ENCODE measurements at regions not wholly inside any gene's neighbourhood (a gene's known extent, or its start where the extent isn't known, plus 50 kb on each side); places are given as distances from the start of the nearest gene placed in this dataset.

GRCh38 chr4:96486563-96486962, 646.7 kb downstream of the PDHA2 start:
- DNase-seq (ENCODE audit: low read depth): no peak
- no peak overlapping the region for H3K4me3 ChIP-seq (ENCODE audit: low read depth, low read length)
- no peak for TF ChIP-seq CTCF (IDR thresholded peaks at IDR 0.05; ENCODE audit: control insufficient read depth, extremely low read depth, insufficient read depth)

GRCh38 chr4:96497621-96498020, 657.7 kb downstream of the PDHA2 start:
- H3K4me3 ChIP-seq (ENCODE audit: low read depth, low read length): no peak overlapping the region
- DNase-seq (ENCODE audit: low read depth): no peak
- TF ChIP-seq CTCF (IDR thresholded peaks at IDR 0.05; ENCODE audit: control insufficient read depth, extremely low read depth, insufficient read depth): no peak

GRCh38 chr4:96504386-96504785, 664.5 kb downstream of the PDHA2 start:
- TF ChIP-seq CTCF (IDR thresholded peaks at IDR 0.05; ENCODE audit: control insufficient read depth, extremely low read depth, insufficient read depth): no peak
- no peak overlapping the region for H3K4me3 ChIP-seq (ENCODE audit: low read depth, low read length)
- DNase-seq (ENCODE audit: low read depth): no peak

GRCh38 chr4:96509039-96509741, 669.3 kb downstream of the PDHA2 start:
- TF ChIP-seq CTCF (IDR thresholded peaks at IDR 0.05; ENCODE audit: control insufficient read depth, extremely low read depth, insufficient read depth): no peak
- no peak for DNase-seq (ENCODE audit: low read depth)
- H3K4me3 ChIP-seq (ENCODE audit: low read depth, low read length): no peak overlapping the region

GRCh38 chr4:96519291-96519690, 679.4 kb downstream of the PDHA2 start:
- DNase-seq (ENCODE audit: low read depth): no peak
- no peak for TF ChIP-seq CTCF (IDR thresholded peaks at IDR 0.05; ENCODE audit: control insufficient read depth, extremely low read depth, insufficient read depth)
- H3K4me3 ChIP-seq (ENCODE audit: low read depth, low read length): no peak overlapping the region

DNA sequence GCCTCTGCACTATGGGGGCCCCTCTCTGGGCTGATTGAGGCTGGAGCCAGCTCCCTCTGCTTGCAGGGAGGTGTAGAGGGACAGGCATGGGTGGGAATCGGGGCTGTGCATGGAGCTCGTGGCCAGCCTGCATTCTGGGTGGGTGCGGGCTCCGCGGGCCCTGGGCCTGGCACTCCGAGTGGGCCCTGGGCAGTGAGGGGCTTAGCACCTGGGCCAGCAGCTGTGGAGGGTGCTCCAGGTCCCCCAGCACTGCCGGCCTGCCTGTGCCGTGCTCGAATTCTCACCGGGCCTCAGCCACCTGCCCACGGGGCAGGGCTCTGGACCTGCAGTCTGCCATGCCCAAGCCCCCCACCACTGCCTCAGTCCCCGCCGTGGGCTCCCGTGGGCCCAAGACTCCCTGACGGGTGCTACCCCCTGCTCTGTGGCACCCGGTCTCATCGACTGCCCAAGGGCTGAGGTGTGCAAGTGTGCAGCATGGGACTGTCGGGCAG, 681.2 kb downstream of the PDHA2 start:
- no peak for TF ChIP-seq CTCF (IDR thresholded peaks at IDR 0.05; ENCODE audit: control insufficient read depth, extremely low read depth, insufficient read depth)
- DNase-seq (ENCODE audit: low read depth): no peak
- no peak overlapping the region for H3K4me3 ChIP-seq (ENCODE audit: low read depth, low read length)

DNA sequence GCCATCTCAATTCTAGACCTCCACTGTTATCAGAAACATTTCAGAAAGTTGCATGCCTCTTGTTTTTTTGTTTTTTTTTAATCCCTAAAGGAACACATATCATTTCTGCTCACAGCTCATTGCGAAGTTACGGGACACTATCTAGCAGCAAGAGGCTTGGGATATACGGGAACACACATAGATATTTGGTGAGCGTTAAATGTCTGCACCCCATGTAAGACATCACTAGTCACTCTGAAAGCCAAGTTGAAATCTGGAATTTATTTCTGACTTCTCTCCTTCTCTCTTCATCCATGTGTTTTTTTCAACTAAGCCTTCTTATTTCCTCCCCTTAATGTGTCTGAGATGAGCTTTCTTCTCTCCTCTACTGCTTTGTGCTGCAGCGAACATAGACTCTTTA, 683.7 kb downstream of the PDHA2 start:
- no peak overlapping the region for H3K4me3 ChIP-seq (ENCODE audit: low read depth, low read length)
- no peak for DNase-seq (ENCODE audit: low read depth)
- TF ChIP-seq CTCF (IDR thresholded peaks at IDR 0.05; ENCODE audit: control insufficient read depth, extremely low read depth, insufficient read depth): no peak

Data from LNCaP clone FGC (cell line).